22Rv1 (cell line): ENCODE measurements at regions not wholly inside any gene's neighbourhood (a gene's known extent, or its start where the extent isn't known, plus 50 kb on each side); places are given as distances from the start of the nearest gene placed in this dataset.

Source experiments
- ZFX ChIP-seq: fragments of 450-650 bp; IDR thresholded peaks from 2 replicates; pipeline ENCODE4 v1.6.1; 2017; ENCODE audit warnings: antibody characterized with exemption, borderline replicate concordance
- TF ChIP-seq, protein P1 (sequence below): fragments of 450-650 bp; IDR thresholded peaks from 2 replicates; pipeline ENCODE4 v1.5.1; 2017; ENCODE audit warnings: mild to moderate bottlenecking

DNA sequence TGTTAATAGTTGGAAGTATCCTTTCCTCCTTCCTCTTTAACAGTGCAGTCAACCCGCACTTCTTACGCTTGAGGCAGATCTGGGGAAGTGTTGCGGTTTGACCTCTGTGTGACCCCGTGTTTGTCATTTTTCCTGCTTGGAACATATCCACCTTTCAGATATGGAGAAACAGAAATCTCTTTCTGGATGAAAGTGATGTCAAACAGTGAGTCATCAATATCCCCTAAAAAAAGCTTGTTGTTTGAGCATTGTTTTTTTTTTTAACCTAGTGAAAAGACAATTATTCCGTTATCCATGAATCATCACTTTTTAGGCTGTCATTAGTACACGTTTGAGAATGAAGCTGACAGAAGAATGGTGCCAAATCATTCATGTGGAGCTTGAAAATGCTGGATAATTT lies 293.7 kb downstream of the ARPP21 start:
- TF ChIP-seq, protein P1, sequence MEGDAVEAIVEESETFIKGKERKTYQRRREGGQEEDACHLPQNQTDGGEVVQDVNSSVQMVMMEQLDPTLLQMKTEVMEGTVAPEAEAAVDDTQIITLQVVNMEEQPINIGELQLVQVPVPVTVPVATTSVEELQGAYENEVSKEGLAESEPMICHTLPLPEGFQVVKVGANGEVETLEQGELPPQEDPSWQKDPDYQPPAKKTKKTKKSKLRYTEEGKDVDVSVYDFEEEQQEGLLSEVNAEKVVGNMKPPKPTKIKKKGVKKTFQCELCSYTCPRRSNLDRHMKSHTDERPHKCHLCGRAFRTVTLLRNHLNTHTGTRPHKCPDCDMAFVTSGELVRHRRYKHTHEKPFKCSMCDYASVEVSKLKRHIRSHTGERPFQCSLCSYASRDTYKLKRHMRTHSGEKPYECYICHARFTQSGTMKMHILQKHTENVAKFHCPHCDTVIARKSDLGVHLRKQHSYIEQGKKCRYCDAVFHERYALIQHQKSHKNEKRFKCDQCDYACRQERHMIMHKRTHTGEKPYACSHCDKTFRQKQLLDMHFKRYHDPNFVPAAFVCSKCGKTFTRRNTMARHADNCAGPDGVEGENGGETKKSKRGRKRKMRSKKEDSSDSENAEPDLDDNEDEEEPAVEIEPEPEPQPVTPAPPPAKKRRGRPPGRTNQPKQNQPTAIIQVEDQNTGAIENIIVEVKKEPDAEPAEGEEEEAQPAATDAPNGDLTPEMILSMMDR = no peak
- no peak for TF ChIP-seq ZFX
